NCI-H1694 treated with DMSO at 0.1 percent for 48 hours (cell line): ENCODE measurements at regions not wholly inside any gene's neighbourhood (a gene's known extent, or its start where the extent isn't known, plus 50 kb on each side); places are given as distances from the start of the nearest gene placed in this dataset.
A peak's percentile ranks its signal among the peaks of the same experiment; 100 is the strongest.

Experiments
- DNase-seq: peaks from one replicate; lab custom pipeline; 2025; lab: John Stamatoyannopoulos, UW

GRCh38 chr1:39085174-39085573 is 59.0 kb downstream of the NDUFS5 start:
- no peak for DNase-seq

GRCh38 chr1:39086386-39086785 is 60.2 kb downstream of the NDUFS5 start:
- no peak for DNase-seq

- no peak for DNase-seq
Measured at GRCh38 chr1:39086865-39087409, 60.8 kb downstream of the NDUFS5 start.

GRCh38 chr1:39087435-39087834 is 61.3 kb downstream of the NDUFS5 start:
- no peak for DNase-seq

GRCh38 chr1:39088658-39089057 is 62.5 kb downstream of the NDUFS5 start:
- DNase-seq = no peak

GRCh38 chr1:39089931-39090521 is 63.9 kb downstream of the NDUFS5 start:
- no peak for DNase-seq

GRCh38 chr1:39090757-39091380 is 64.7 kb downstream of the NDUFS5 start:
- DNase-seq = no peak

GRCh38 chr1:39091845-39092645 is 65.9 kb downstream of the NDUFS5 start:
- no peak for DNase-seq

- DNase-seq = no peak
Measured at GRCh38 chr1:39094685-39095084, 68.5 kb downstream of the NDUFS5 start.

GRCh38 chr1:39098546-39099250 is 72.5 kb downstream of the NDUFS5 start:
- peak; percentile 61 for DNase-seq

- peak; percentile 81 for DNase-seq
Measured at GRCh38 chr1:39102537-39103327, 76.6 kb downstream of the NDUFS5 start.

GRCh38 chr1:39103328-39104157 is 77.4 kb downstream of the NDUFS5 start:
- DNase-seq = no peak

GRCh38 chr1:39104158-39105060 is 78.3 kb downstream of the NDUFS5 start:
- DNase-seq = no peak

- DNase-seq = no peak
Measured at GRCh38 chr1:39105061-39105840, 79.1 kb downstream of the NDUFS5 start.

GRCh38 chr1:39105841-39106765 is 80.0 kb downstream of the NDUFS5 start:
- no peak for DNase-seq

GRCh38 chr1:39106801-39107327 is 80.7 kb downstream of the NDUFS5 start:
- no peak for DNase-seq
